Fibroblast of lung (primary cell): ENCODE measurements at regions not wholly inside any gene's neighbourhood (a gene's known extent, or its start where the extent isn't known, plus 50 kb on each side); places are given as distances from the start of the nearest gene placed in this dataset.

Experiments
- EZH2 ChIP-seq: IDR thresholded peaks from 2 replicates; pipeline ENCODE4 v1.5.1; 2012; ENCODE audit warnings: low read length, control low read depth, mild to moderate bottlenecking; ENCODE audit errors: missing control alignments
- TF ChIP-seq, protein P1 (sequence below), 2 donors: IDR thresholded peaks in 1 of 2; conservative IDR thresholded peaks in 1 of 2; 1 replicate in 1 of 2; 2 replicates in 1 of 2; pipeline ENCODE4 v1.5.1; 2011 to 2012; ENCODE audit warnings: low read length in 2 of 2, control low read depth in 1 of 2, inconsistent platforms in 1 of 2, low read depth in 1 of 2, mild to moderate bottlenecking in 1 of 2

GRCh38 chr5:74092766-74093165, 466.8 kb downstream of the ARHGEF28 start:
- TF ChIP-seq, protein P1, sequence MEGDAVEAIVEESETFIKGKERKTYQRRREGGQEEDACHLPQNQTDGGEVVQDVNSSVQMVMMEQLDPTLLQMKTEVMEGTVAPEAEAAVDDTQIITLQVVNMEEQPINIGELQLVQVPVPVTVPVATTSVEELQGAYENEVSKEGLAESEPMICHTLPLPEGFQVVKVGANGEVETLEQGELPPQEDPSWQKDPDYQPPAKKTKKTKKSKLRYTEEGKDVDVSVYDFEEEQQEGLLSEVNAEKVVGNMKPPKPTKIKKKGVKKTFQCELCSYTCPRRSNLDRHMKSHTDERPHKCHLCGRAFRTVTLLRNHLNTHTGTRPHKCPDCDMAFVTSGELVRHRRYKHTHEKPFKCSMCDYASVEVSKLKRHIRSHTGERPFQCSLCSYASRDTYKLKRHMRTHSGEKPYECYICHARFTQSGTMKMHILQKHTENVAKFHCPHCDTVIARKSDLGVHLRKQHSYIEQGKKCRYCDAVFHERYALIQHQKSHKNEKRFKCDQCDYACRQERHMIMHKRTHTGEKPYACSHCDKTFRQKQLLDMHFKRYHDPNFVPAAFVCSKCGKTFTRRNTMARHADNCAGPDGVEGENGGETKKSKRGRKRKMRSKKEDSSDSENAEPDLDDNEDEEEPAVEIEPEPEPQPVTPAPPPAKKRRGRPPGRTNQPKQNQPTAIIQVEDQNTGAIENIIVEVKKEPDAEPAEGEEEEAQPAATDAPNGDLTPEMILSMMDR (conservative IDR thresholded peaks at IDR 0.05 in 1 of 2, IDR thresholded peaks at IDR 0.05 in 1 of 2; ENCODE audit: low read depth in 1 of 2, low read length in 2 of 2): no peak
- no peak for TF ChIP-seq EZH2
